GM18867 (cell line): ENCODE measurements at regions not wholly inside any gene's neighbourhood (a gene's known extent, or its start where the extent isn't known, plus 50 kb on each side); places are given as distances from the start of the nearest gene placed in this dataset.
"Not testable (repeated sequence)": the region's sequence is repeated elsewhere in the genome, so short reads cannot be mapped to it uniquely, and the experiment has no call there.

Experiments used
- ATAC-seq: cut with Tn5 transposase; IDR thresholded peaks from one replicate; pipeline ENCODE4 v1.9.1; 2021; ENCODE audit warnings: mild to moderate bottlenecking, moderate library complexity; ENCODE audit not compliant: unreplicated experiment

DNA sequence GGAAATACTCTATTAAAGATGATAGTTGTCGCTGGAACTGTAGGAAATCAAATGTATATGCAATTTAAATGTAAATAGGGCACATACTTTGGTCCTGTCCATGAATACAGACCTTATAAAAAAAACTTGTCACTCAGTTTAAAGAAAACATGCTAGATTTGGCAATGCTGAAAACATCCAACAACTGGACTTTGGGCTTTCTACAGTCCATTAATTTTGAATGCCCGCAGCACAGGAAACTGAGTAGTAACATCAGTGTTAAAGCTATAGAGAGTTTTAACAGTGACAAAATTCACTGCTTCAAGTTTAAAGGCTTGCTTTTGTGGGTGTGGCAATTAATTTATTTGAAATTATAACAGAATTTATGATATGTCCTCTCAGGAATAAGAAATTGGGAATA is 578.4 kb downstream of the TRIML1 start:
- ATAC-seq: no peak

DNA sequence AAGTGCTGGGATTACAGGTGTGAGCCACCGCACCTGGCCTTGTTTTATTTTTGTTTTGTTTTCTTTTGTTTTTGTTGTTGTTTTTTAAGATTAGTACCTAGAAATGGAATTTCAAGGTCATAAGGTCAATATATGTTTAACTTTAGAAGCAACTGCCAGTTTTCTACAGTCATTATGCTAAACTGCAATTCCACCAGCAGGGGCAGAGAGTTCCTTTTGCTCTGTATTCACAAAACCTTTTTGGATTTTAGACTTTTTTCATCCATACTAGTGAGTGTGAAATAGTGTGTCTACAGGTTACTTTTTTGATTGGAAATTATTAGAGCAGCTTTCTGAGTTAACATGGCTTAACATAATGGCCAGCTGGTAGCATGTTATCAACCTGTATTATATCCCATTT is 580.6 kb downstream of the TRIML1 start:
- no peak for ATAC-seq

DNA sequence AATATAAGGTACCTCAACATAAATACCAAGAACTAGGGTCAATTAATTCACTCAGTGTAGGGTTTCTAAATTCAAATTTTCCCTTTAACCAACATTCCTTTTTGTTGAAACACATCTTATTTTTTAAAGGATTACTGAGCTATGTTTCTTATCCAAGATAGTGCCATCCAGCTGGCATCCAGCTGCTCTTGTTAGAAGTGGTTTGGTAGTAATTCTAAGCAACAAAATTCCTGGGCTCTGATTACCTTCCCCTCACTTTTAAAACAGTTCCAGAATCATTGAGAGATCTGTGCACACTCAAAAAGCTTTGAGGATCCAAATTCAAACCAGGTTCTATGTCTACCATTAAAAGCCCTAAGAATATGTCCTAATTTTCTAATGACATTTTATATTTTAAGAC is 583.7 kb downstream of the TRIML1 start:
- ATAC-seq: no peak

DNA sequence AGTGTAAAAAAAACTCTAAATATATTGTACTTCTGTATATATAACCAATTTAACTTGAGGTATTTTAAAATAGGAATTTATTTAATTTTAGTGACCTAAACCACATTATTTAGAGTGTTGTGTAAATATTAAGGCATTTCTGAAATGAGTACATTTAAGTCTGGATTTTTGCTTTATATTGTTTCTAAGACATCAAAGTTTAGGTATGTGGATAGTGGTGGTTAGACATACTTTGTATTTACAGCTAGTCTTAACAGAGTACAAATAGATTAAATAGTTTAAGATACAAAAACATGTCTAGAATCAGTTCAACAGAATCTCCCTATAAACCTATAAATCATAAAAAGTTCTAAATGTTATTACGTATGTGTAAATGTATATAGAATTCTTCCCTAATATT is 588.5 kb downstream of the TRIML1 start:
- ATAC-seq: no peak

DNA sequence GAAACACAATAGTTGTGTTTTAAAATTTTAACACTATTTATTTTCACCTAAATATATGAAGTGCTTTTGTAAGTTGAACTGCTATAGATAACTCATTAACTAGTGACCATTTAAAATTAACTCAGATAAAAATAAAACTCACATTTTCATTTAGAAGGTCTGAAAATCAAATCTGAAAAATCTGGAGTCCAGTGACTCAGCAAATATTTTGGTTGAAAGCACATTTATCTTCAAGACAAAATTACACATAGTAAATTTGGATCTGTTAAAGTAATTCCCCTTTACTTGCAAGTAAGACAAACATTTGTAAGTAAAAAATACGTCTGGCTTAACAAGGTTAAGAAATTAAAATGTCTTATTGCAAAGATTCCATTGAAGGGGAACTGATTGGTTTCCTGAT is 589.1 kb downstream of the TRIML1 start:
- ATAC-seq: no peak

DNA sequence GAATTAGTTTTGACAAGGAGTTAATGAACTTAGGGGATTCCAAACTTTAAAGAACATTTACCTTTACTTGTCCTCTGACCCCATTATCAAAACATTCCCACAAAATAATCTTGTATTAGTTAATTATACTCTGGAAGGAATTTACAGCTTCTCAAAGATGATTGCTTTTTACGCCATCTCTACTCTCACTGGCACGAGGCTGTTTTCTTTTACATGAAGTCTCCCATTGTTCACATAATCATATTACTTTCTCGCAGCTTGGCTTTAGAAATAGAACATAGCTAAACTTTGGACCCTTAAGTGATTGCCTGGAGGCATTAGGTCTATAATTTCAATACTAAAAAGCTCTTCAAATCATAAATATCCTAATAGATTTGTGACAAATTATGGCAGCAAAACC is 592.9 kb downstream of the TRIML1 start:
- no peak for ATAC-seq

DNA sequence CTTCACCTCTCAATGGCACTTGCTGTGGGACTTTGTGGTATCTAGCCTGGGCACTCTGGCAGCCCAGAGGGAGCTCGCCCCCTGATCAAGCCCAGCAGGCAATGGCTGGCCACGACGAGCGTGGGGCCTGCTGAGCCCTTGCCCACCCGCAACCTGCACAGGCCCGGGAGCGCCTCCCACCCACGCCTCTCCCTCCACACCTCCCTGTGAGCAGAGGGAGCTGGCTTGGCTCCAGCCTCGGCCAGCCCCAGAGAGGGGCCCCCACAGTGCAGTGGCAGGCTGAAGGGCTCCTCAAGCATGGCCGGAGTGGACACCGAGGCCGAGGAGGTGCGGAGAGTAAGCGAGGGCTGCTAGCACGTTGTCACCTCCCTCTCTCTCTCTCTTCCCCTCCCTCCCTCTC is 595.8 kb downstream of the TRIML1 start:
- ATAC-seq: no peak

DNA sequence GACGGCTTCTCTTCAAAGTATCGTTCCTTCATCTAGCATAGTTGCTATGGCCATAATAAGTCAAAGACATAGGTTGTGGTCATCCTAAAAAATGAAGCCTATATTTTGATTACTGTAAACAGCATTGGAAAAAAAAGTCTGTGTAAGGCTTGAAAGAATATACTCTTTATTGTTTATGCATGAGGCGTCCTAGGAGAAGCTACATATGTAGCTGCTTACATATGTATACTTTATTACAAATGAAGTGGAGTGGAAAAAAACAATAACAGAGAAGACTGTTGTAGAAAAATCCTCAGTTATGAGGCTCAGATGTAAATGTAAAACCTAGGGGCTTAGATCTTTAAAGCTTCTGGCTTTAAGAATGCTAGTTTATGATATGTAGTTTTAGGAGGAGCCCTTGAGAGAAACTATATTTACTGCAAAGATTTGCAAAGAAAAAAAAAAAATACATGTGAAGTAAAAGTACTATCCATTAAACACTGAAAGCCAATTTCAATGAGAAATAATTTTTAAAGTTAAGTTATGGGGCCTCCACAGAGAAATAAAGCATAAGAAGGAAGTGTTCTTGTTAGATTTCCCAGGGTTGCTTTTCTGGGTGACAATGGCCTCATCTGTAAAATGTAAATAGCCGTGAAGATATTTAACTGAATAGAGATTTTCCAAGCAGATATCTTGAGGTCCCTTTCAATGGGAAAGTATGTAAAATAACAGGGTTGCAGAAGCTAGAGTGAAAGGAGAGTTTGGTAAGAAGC is 598.2 kb downstream of the TRIML1 start:
- ATAC-seq: no peak

DNA sequence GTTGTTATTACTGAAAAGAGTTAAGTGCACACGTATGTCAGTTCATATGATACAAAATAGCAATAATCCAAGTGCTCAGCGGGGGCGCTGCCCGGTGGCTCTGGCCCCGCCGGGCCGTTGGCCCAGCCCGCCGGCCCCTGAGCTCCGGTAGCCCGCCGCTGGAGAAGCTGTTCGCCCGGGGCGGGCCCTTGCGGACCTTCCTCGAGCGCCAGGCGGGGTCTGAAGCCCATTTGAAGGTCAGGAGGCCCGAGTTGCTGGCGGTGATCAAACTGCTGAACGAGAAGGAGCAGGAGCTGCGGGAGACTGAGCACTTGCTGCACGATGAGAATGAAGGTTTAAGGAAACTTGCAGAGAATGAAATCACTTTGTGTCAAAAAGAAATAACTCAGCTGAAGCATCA is 599.0 kb downstream of the TRIML1 start:
- not testable (repeated sequence) for ATAC-seq

DNA sequence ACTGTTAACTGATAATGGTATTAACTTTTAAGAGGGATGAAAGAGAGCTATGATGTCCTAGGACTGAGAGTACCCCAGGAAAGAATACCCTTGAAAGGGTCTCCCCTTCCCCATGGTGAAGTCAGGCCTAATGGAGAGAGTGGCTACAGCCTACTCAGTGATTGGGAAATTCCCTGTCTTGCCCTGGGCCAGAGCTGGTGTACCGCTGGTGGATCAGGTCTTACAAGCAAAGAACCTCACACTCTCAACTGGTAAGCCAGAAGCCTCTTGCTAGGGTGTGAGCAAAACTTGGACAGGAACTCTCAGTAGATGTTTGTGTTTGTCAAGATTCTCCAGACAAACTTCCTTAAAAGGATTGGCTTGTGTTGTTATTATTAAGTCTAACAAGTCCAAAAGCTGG is 600.9 kb downstream of the TRIML1 start:
- not testable (repeated sequence) for ATAC-seq

DNA sequence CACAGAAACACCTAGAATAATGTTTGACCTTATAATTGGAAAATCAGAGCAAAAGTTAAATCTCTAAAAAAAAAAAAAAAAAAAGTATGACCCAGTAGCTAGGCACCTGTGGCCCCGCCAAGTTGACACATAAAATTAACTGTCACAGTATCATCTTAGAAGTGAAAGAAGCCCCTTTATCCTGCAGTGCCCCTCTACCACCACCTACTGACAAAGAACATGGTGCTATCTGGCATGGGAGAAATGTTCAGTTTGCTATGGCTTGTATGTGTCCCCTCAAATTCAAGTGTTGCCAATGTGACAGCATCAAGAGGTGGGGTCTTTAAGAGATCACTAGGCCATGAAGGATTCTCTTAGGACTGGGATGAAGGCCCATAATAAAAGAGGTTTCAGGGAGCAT is 601.5 kb downstream of the TRIML1 start:
- ATAC-seq: not testable (repeated sequence)

DNA sequence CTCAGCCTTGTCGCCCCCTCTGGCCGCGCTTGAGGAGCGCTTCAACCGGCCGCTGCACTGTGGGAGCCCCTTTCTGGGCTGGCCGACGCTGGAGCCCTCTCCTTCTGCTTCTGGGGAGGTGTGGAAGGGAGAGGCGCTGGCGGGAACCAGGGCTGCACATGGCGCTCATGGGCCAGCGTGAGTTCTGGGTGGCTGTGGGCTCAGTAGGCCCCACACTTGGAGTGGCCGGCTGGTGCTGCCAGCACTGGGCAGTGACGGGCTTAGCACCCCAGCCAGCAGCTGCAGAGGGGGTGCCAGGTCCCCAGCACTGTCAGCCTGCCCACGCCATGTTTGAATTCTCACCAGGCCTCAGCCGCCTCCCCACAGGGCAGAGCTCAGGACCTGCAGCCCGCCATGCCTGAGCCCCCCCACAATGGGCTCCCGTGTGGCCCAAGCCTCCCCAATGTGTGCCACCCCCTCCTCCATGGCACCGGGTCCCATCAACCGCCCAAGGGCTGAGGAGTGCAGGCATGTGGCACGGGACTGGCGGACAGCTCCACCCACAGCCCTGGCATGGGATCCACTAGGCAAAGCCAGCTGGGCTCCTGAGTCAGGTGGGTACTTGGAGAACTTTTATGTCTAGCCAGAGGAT is 615.2 kb downstream of the TRIML1 start:
- ATAC-seq: no peak

DNA sequence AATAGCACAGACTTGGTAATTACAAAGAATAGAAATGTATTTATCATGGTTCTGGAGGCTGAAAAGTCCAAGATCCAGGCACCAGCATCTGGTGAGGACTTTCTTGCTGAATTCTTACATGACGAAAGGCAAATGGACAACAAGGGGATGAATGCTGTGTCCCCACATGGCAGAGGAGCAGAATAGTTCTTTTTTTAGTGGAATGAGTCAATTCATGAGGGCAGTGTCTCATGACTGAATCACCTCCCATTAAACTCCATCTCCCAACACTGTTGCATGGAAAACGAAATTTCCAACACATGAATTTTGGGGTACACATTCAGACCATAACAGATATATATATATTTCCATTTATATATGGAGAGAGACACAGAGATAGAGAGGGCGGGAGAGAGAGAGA is 628.3 kb downstream of the TRIML1 start:
- no peak for ATAC-seq

DNA sequence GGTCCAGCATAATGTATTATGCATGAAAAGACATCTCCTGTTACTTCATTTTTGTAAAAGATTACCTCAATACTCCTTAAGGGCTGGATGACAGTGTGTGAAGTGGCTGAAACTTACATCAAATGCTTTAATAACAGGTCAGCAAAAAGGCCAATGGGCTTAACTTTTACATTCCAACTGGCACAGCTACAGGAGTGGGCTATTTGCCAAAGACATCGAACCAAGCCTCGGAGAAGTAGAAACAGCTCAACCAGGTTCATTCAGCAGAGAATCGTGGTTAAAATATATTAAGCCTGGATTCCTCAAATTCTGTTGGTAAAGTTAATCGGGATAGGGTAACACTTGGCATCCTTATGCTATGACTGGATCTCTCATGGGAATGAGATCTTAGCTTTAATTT is 639.7 kb downstream of the TRIML1 start:
- no peak for ATAC-seq

DNA sequence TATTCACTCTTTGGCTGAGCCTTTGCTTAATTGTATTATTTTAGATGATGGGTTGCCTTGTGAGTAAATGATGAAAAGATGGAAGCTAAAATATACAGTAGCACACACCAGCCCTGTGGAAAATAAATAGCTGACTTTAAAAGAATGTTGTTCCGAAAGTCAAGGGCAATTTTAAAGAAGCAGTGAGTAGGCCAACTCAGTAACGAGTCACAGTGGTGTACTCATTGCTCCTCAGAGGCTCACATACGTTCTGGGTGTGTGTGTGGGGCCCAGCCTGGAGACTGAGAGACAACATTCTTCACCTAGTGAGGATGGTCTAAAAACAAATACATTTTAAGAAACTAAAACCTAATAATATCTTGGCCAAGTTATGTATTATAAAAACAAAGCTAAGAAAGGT is 640.3 kb downstream of the TRIML1 start:
- ATAC-seq: no peak

DNA sequence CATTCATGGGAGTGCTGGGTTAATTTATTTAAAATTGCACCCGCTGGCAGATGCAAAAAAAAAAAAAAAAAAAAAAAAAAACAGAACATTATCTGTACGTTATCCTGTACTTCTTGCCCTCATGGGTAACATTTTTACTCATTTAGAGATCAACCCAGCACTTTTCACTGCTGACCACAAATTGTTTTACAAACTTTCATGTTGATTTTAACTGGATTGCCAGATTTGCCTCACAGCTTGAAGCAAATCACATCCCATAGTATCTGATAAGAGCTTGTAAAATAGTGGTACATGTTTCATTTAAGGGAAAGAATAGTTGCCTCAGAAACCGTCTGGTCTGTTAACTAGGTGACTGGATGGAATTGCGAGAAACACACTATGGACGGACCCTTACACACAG is 640.8 kb downstream of the TRIML1 start:
- ATAC-seq: no peak

DNA sequence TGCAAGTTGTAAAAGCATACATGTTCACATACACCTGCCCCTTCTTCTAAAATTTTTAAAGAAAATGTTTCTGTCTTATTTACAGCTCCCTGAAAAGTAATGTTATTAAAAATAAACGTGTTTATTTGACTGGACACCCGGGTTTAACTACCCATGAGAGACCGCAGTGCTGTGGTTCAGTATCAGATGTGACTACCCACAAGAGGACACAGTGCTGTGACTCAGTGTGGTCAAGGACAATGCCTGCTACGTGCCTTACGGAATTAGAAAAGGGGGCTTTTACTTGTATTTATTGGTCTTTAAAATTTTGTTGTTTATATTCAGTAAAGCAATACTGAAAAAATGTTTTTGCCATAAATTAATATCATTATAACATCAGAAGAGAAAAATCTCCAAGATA is 641.4 kb downstream of the TRIML1 start:
- ATAC-seq: no peak

DNA sequence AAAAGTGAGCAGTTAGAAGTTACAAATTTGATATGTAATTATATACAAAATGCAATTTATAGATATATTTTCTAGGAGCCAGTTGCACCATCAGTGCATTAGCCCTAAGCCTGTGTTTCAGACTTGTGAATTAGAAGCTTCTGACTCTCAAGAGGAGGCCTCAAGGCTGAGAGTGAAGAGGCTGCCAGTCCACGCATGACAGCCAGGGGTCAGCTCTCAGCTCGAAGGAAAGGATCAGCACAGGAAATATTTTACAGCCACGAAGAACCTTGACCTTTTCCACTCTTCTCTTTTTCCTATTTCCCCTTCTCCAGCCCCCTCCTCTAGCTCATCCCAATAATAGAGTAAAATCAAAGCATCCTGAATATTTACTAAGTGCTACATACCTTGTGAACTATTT is 642.4 kb downstream of the TRIML1 start:
- ATAC-seq: no peak

DNA sequence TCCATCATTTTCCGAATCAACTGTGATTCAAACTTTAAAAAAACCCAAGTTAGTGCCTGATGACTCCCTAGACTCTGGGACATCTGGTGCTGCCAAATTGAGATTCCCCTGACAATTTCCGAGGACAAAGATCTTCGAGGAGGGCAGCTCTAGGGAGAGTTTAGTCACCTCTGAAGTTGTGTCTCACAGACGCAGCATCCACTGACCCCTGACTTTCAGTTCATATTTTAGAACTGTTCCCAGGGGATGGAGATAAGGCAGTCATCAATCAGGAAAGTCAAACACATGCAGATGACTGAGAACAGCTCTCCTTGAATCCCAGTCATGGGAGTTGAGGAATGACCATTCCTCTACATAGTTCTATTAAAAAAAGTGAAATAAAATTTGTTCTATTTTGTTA is 643.9 kb downstream of the TRIML1 start:
- no peak for ATAC-seq

DNA sequence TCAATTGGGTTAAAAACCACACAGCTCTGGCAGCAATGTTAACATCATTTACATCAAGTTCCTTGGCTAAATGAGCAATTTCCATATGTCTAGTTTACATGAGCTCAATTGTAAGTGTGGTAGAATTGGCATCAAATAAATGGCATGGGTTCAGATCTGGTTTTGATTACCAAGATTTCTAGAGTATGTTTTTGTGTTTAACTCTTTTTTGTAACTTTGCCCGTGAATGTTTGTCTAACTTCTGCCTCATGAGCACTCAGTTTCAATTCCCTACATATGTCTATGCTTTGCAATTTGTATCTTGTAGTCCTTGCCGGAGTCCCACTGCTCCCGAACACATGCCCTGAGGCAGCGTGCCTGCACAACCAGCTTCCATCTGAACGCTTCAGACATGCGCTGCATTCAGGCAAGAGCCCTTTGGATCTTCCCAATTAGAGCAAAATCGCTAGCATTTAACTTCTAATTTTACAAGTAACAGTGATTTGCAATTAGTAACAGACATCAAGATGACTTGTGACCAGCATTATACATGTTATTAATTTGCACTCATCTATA is 644.4 kb downstream of the TRIML1 start:
- no peak for ATAC-seq

DNA sequence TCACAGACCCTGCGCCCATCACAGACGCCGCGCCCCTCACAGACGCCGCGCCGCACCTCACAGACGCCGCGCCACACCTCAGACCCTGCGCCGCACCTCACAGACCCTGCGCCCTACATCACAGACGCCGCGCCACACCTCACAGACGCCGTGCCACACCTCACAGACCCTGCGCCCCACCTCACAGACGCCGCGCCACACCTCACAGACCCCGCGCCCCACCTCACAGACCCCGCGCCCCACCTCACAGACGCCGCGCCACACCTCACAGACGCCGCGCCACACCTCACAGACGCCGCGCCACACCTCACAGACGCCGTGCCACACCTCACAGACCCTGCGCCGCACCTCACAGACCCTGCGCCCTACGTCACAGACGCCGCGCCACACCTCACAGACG is 657.4 kb downstream of the TRIML1 start:
- ATAC-seq: not testable (repeated sequence)

DNA sequence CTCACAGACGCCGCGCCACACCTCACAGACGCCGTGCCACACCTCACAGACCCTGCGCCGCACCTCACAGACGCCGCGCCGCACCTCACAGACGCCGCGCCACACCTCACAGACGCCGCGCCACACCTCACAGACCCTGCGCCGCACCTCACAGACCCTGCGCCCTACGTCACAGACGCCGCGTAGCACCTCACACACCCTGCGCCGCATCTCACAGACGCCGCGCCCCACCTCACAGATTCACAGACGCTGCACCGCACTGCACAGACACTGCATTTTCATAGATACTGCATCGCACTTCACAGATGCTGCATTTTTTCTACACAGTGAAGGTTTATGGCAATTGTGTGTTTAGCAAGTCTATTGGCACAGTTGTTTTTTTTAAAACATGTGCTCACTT is 657.8 kb downstream of the TRIML1 start:
- ATAC-seq: not testable (repeated sequence)

DNA sequence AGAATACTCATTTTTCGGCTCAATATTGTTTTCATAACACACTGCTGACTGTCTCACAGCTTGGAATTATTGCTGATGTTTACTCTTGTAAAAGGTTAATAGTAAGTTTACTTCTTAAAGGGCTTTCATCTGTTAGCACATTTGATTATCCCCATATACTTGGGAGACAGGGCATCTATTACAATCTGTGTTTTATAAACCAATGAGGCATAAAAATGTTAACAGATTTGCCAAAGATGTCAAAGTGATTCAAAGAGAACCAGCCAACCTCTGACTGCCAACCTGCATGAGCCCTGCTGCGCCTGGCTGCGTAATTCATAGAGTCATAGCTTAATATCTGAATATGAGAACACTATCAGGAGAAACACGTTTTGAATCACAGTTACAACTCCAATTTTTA is 665.6 kb downstream of the TRIML1 start:
- ATAC-seq: no peak
